ENCODE measurements at regions not wholly inside any gene's neighbourhood (a gene's known extent, or its start where the extent isn't known, plus 50 kb on each side); places are given as distances from the start of the nearest gene placed in this dataset.

DNA sequence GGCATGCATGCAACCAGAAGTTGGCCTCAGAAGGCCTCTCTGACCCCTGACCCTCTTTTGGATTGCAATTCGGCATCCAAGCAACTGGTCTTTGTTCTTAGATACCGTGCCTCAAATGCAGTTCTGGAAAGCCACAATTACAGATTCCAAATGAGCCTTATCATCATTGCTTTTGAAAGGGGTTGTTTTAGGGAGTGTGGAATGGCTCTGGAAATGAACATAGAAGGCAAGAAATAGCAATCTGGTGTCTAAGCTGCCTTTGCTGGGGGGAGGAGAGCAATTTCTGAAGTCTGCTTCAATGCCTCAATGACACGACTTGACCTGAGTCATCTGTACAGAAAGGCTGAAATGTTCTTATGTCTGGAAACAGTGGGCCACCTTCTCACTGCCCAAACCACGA lies 250.1 kb downstream of the NUAK1 start:
- H3K4me3 ChIP-seq, result no peak overlapping the region
- ChIA-PET POLR2A (no interaction called here), RAD21 (ENCODE audit: unreplicated experiment) (no interaction called here), SMC1A (ENCODE audit: uncharacterized antibody, unreplicated experiment) (no interaction called here), CTCF (no interaction called here)
- no peaks in the 10 kb centered on the region for H3K36me3 ChIP-seq (ENCODE audit: control insufficient read depth in 2 of 2, insufficient read depth in 2 of 2, low read length in 1 of 2)
- FAIRE-seq (no peak), ATAC-seq (no peak), DNase-seq (ENCODE audit: low read depth, low spot score) (no peak)
- WGBS (ENCODE audit: insufficient coverage, insufficient replicate concordance, low lambda C conversion rate, missing lambda C conversion rate), result 1% methylated on average over 4 of the region's 4 CpGs
- no peaks in the 10 kb centered on the region for H3K4me1 ChIP-seq (ENCODE audit: control insufficient read depth, insufficient read depth, low read length)
- H3K4me2 ChIP-seq (ENCODE audit: control insufficient read depth, insufficient read depth), result no peak overlapping the region
- in situ Hi-C loops (cut with MboI), result no loop called here
- intact Hi-C loops (cut with micrococcal nuclease; ENCODE audit: unreplicated experiment), result no loop called here
- no peaks in the 10 kb centered on the region for H4K20me1 ChIP-seq (ENCODE audit: control insufficient read depth, insufficient read depth)
- no TSS peak for BruUV-seq (replicated peaks)
- no peak overlapping the region for H3K9ac ChIP-seq (ENCODE audit: control insufficient read depth, insufficient read depth, low read length)
- TF ChIP-seq MEF2A (IDR thresholded peaks at IDR 0.05; ENCODE audit: insufficient read depth, low read depth, low read length) (no peak), ATF7 (IDR thresholded peaks at IDR 0.05; ENCODE audit: low read depth) (no peak), IKZF2 (IDR thresholded peaks at IDR 0.05) (no peak), WRNIP1 (IDR thresholded peaks at IDR 0.05; ENCODE audit: borderline replicate concordance, low read depth, low read length) (no peak), BMI1 (IDR thresholded peaks at IDR 0.05; ENCODE audit: borderline replicate concordance) (no peak), POLR2A (IDR thresholded peaks at IDR 0.05; ENCODE audit: low read depth, low read length) (no peak), YY1 (IDR thresholded peaks at IDR 0.05; ENCODE audit: low read depth, low read length) (no peak), SIX5 (IDR thresholded peaks at IDR 0.05; ENCODE audit: low read depth, low read length, severe bottlenecking) (no peak), LARP7 (IDR thresholded peaks at IDR 0.05) (no peak), POLR2AphosphoS5 (IDR thresholded peaks at IDR 0.05; ENCODE audit: low read length) (no peak), NBN (IDR thresholded peaks at IDR 0.05) (no peak), ASH2L (IDR thresholded peaks at IDR 0.05; ENCODE audit: borderline replicate concordance, low read depth) (no peak), RAD51 (IDR thresholded peaks at IDR 0.05) (no peak), CREM (IDR thresholded peaks at IDR 0.05; ENCODE audit: low read depth) (no peak), STAT3 (IDR thresholded peaks at IDR 0.05; ENCODE audit: low read depth, low read length) (no peak), ZBED1 (IDR thresholded peaks at IDR 0.05; ENCODE audit: borderline replicate concordance) (no peak)
- TF ChIP-seq, protein P1, sequence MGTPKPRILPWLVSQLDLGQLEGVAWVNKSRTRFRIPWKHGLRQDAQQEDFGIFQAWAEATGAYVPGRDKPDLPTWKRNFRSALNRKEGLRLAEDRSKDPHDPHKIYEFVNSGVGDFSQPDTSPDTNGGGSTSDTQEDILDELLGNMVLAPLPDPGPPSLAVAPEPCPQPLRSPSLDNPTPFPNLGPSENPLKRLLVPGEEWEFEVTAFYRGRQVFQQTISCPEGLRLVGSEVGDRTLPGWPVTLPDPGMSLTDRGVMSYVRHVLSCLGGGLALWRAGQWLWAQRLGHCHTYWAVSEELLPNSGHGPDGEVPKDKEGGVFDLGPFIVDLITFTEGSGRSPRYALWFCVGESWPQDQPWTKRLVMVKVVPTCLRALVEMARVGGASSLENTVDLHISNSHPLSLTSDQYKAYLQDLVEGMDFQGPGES (IDR thresholded peaks at IDR 0.05), result no peak
- TF ChIP-seq, protein P2, sequence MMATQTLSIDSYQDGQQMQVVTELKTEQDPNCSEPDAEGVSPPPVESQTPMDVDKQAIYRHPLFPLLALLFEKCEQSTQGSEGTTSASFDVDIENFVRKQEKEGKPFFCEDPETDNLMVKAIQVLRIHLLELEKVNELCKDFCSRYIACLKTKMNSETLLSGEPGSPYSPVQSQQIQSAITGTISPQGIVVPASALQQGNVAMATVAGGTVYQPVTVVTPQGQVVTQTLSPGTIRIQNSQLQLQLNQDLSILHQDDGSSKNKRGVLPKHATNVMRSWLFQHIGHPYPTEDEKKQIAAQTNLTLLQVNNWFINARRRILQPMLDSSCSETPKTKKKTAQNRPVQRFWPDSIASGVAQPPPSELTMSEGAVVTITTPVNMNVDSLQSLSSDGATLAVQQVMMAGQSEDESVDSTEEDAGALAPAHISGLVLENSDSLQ (IDR thresholded peaks at IDR 0.05), result no peak
- no peaks in the 10 kb centered on the region for H3K27me3 ChIP-seq (replicated peaks in 1 of 2; ENCODE audit: control insufficient read depth in 2 of 2, insufficient read depth in 2 of 2, low read length in 1 of 2)
- no peaks in the 10 kb centered on the region for H3K79me2 ChIP-seq (ENCODE audit: control insufficient read depth, insufficient read depth, low read length)
- no peaks in the 10 kb centered on the region for H3K9me3 ChIP-seq (replicated peaks; ENCODE audit: control insufficient read depth, insufficient read depth, low read length)
- H3K27ac ChIP-seq (ENCODE audit: control insufficient read depth, insufficient read depth), result no peak overlapping the region
- H2AFZ ChIP-seq (ENCODE audit: control insufficient read depth, low read depth, low read length), result no peak overlapping the region
